GM12864 (cell line): ENCODE measurements at regions not wholly inside any gene's neighbourhood (a gene's known extent, or its start where the extent isn't known, plus 50 kb on each side); places are given as distances from the start of the nearest gene placed in this dataset.

Source experiments
- DNase-seq: peaks from one replicate; pipeline ENCODE4 v3.0.0-alpha.2; 2011; ENCODE audit warnings: low read depth
- H3K4me3 ChIP-seq: 2 replicates; pipeline ENCODE4 v1.5.1; 2011; ENCODE audit warnings: mild to moderate bottlenecking, low read depth, low read length, control low read depth
- TF ChIP-seq, protein P1 (sequence below): IDR thresholded peaks from 2 replicates; pipeline ENCODE4 v1.5.1; 2011; ENCODE audit warnings: low read depth, mild to moderate bottlenecking, moderate library complexity, low read length, control low read depth, inconsistent platforms; ENCODE audit errors: missing control alignments

DNA sequence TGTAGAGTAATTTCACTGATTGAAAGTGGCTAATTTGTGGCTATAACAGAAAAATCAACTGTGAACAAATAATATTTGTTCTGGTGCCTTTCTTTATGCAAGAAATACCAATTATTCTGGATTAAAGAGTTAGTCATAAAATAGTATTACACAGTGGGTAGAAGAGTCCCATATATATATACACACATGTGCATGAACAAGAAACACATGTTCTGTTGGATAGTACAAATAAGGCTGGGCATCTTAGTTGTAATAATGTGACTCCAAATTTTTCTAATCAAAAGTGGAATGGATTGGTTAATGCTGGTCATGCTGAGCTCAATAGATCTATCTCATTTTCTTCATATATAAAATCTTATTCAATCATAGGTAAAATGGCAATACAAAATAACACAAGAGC, 179.4 kb downstream of the OGFRL1 start:
- H3K4me3 ChIP-seq: no peak overlapping the region
- TF ChIP-seq, protein P1, sequence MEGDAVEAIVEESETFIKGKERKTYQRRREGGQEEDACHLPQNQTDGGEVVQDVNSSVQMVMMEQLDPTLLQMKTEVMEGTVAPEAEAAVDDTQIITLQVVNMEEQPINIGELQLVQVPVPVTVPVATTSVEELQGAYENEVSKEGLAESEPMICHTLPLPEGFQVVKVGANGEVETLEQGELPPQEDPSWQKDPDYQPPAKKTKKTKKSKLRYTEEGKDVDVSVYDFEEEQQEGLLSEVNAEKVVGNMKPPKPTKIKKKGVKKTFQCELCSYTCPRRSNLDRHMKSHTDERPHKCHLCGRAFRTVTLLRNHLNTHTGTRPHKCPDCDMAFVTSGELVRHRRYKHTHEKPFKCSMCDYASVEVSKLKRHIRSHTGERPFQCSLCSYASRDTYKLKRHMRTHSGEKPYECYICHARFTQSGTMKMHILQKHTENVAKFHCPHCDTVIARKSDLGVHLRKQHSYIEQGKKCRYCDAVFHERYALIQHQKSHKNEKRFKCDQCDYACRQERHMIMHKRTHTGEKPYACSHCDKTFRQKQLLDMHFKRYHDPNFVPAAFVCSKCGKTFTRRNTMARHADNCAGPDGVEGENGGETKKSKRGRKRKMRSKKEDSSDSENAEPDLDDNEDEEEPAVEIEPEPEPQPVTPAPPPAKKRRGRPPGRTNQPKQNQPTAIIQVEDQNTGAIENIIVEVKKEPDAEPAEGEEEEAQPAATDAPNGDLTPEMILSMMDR: no peak
- DNase-seq: no peak

DNA sequence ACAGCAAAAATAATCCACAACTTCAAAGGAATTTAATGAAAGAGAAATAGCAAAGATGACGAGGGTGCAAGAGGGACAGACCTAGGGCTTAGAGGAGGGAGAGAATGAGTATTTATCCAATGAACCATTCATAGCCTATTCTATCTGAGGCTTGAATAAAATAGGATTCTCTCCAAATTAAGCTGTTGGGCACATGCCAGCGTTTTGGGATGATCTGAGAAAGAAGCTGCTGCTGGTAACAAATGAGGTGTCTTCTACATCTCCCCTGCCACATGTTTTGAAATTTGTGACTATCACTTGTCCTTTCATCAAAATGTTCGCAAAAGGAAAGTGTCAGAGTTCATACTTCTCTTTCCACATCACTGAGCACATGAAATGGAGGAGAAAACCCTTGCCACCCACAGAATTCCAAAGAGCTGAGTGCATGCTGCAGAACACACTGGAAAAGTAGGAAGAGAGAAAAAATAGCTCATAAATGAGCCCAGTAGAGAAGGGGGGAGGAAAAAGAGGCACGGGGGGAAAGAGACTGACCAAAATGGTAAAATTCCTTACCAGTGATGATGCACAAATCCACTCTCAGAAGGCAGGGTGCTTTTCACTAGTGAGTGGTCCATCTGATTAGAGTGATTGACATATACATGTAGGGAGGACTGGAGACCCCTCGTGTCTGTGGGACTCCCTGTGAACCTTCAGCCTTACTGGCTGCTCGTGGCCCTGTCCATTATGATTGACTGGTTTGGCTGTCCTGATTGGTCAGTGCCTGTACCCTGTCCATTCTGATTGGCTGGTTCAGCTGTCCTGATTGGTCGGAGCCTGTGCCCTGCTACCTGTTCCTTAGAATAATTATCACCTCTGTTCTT, 180.5 kb downstream of the OGFRL1 start:
- no peak for DNase-seq

DNA sequence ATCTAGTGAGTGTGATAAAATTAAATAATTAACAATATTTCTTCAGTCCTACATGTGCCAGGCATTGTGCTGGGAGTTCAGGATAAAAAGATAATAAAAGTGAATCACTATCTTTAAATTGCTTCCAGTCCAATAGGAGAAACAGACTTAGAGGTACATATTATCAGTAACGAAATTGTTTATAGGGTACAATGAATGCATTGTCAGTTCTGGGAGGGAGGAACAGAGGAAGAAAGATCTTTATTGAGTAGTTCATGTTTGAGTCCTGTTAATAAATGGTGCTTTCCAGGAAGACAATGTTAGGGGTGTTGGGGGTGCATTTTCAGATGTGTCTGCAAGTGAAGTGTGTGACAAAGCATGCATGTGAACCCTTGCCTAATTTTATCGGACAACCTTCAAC, 183.1 kb downstream of the OGFRL1 start:
- TF ChIP-seq, protein P1: no peak
- no peak for DNase-seq

More for the DNA sequence above, 180.5 kb downstream of the OGFRL1 start:
- TF ChIP-seq, protein P1: no peak
- H3K4me3 ChIP-seq: no peak overlapping the region

DNA sequence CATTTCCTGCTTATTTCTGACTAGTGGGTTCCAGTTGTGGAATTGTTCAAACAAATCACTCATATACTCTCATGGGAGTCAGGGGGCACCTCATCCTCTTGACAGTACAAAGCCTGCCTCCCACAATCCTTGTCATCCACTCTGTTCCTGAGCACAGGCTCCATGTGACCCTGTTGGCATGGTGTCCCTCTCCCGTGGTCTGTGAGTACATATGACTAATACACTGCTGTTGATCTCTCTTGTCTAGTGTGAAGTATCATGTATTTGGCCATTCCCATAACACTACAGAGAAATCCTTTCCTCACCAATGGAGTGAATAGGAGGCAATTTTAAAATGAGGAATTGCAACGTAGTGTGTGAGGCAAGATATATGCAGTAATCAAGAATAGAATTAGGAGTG, 185.3 kb downstream of the OGFRL1 start:
- no peak for DNase-seq
- TF ChIP-seq, protein P1: no peak

More for the DNA sequence above, 183.1 kb downstream of the OGFRL1 start:
- H3K4me3 ChIP-seq: no peak overlapping the region

DNA sequence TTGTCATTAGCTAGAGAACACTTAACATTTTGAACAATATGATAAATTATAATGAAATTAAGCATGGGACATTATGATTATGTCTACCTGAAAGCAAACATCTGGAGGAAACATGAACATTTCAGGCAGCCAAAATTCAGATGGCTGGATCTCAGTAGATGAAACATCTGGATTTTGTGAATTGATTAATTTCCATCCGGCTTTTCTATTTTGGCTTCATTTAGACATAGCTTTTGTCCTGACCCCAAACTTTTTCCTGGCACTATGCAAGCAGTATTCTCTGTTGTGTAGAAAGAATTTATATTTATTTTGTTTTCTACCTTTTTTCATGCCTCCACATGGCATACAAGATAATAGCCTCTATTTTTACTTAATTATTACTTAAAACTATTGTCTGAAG, 186.3 kb downstream of the OGFRL1 start:
- DNase-seq: no peak
- H3K4me3 ChIP-seq: no peak overlapping the region
- TF ChIP-seq, protein P1: no peak

More for the DNA sequence above, 185.3 kb downstream of the OGFRL1 start:
- H3K4me3 ChIP-seq: no peak overlapping the region

DNA sequence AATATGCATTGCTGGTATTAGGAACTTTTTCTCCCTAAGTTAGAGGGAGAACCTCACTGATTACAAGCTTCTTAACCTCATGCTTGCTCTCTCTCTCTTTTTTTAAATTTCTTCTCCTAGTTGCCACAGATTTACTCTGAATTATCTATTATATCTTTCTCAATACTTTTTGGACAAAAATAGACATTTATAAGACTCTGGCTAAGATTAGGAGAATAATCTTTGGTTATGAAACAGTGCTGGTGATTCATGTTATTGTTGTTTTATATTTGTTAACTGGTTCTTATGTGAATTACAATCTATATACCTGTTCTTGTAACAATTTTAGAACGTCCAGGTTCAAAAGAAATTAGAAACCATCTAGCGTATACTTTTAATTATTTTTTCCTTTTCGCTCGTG, 187.8 kb downstream of the OGFRL1 start:
- TF ChIP-seq, protein P1: no peak
- no peak for DNase-seq
- H3K4me3 ChIP-seq: no peak overlapping the region

DNA sequence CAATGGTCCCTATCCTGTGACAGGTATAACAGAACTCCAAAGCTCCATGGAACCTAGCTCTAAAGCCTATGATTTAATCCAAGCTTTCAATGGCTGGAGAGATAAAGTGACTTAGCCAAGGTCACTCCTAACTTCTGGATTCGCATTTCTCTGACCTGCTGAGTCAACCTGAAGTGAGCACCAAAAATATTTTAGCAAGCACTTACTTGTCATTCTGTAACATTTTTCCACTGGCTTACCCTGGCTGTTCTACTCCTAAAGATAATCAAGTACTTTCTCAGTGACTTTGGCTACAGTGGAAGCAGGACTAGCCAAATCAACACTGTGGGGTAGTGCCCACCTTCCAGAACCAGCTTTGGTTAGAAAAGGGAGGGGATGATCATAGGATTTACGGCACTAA, 188.3 kb downstream of the OGFRL1 start:
- no peak for DNase-seq
- no peak overlapping the region for H3K4me3 ChIP-seq
- TF ChIP-seq, protein P1: no peak
